GM11168 (cell line): ENCODE measurements at regions not wholly inside any gene's neighbourhood (a gene's known extent, or its start where the extent isn't known, plus 50 kb on each side); places are given as distances from the start of the nearest gene placed in this dataset.
"Not testable (repeated sequence)": the region's sequence is repeated elsewhere in the genome, so short reads cannot be mapped to it uniquely, and the experiment has no call there.

ENCODE experiments used
- in situ Hi-C: fragments of 300-500 bp; cut with MboI; formaldehyde crosslinking; loops from one replicate; pipeline ENCODE4 v1.12.0; 2022; ENCODE audit warnings: low sequenced_read_pairs; ENCODE audit not compliant: unreplicated experiment

DNA sequence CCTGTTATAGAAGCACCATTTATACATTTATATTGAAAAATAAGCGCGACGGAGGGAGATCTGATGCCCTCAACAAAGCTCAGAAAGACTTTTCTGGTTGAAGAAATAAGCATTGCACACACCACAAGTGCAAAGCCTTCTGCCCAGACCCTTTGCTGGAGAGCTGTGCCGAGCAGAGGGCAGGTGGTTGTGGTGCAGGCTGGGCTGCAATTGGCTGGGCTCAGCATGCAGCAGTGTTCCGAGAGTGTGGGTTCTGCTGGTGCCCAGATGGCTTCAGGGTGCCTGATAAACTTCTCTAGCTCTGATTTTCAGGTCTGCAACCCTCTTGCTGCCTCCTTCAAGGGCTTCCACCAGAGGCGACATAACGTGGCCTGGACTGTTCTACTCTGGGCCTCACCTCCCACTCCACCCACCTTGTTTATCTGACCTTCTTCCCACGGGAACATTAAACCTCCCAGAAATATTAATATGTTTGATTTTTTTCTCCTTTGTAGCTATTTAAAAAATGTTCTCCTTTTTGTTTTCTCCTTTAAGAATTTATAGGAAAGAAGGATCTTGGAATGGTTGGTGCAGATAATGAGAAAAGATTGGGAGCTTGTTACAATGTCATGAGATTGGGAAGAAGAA lies 113.6 kb upstream of the ITGA6 start:
- in situ Hi-C loops = no loop called here

DNA sequence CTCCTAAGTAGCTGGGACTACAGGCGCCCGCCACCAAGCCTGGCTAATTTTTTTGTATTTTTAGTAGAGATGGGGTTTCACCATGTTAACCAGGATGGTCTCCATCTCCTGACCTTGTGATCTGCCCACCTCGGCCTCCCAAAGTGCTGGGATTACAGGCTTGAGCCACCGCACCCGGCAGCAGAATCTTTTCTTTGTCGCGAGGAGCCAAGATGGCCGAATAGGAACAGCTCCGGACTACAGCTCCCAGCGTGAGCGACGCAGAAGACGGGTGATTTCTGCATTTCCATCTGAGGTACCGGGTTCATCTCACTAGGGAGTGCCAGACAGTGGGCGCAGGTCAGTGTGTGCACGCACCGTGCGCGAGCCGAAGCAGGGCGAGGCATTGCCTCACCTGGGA lies 112.3 kb upstream of the ITGA6 start:
- in situ Hi-C loops = not testable (repeated sequence)

DNA sequence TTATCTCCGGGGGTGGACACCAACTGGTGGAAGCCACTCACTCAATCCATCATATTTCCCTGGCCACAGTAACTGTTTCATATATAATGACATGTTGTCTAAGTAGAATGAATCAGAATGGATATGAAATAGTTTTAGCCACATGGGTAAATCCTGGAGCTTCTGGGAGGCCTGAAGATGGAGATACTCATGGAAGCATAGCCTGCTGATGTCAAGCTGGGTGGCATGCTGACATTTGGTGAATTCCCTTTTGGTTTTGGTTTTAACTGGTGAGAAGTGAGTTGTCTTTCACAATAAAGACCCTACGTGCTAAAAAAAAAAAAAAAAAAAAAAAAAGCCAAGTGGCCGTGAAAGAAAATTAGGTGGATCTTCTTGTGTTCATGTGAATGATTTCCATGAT lies 105.3 kb upstream of the ITGA6 start:
- in situ Hi-C loops = no loop called here

DNA sequence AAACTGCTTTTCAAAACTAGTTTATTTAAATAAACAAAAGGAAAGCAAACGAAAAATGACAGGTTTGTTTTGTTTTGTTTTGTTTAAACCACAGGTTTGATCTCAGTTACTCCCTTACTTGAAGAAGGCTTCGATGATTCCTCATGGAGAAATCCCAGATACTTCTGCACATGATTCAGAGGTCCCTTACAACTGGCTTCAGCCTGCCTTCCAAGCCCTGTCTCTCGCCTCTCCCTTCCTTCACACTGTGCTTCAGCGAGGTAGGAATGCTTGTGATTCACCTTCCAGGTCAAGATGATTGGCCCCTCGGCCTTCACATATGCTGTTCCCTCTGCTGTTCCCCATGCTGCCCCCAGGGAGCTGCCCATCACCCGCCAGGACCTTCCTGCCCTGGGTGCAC lies 104.1 kb upstream of the ITGA6 start:
- in situ Hi-C loops = no loop called here

DNA sequence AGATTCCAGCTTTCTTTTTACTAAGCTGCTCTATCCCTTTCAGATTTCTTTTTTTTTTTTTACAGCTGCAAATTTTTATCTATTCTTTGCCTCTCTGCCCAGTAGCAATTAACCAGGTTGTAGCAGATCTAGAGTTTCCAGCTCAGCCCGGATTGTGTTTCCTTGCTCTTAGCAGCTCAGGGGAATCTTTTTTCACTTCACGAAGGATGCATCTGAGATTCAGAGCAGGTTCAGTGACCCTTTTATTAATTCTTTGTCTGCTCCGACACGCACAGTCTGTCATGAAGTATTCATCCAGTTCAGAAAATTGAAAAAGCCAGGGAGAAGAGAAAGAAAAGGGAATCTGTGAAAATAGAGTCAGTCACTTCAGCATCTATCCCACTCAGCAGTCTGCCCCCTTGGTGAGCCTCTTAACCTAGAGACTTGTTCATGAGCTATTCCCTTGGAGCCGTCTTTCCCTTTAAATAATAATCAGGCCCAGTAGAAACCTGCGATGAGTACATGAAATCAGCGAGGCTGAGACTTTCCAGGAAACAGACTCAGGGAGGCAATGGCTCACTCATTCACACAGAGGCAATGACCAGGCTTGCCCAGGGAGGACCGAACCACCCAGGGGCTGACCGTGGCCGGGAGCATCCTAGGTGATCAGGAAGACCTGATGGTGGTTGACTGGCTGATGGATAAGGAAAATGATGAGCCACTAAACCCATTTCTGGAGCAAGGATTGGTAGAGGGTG lies 103.4 kb upstream of the ITGA6 start:
- in situ Hi-C loops = no loop called here

DNA sequence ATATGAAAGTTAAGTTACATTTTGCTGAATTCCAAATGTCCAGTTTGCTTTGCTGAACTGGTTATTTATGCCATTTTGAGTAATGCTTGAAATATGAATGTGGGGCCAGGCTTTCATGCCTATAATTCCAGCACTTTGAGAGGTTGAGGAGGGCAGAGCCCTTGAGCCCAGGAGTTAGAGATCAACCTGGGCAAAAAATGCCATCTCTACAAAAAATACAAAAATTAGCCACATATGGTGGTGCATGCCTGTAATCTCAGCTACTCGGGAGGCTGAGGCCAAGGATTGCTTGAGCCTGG lies 101.2 kb upstream of the ITGA6 start:
- in situ Hi-C loops = no loop called here

DNA sequence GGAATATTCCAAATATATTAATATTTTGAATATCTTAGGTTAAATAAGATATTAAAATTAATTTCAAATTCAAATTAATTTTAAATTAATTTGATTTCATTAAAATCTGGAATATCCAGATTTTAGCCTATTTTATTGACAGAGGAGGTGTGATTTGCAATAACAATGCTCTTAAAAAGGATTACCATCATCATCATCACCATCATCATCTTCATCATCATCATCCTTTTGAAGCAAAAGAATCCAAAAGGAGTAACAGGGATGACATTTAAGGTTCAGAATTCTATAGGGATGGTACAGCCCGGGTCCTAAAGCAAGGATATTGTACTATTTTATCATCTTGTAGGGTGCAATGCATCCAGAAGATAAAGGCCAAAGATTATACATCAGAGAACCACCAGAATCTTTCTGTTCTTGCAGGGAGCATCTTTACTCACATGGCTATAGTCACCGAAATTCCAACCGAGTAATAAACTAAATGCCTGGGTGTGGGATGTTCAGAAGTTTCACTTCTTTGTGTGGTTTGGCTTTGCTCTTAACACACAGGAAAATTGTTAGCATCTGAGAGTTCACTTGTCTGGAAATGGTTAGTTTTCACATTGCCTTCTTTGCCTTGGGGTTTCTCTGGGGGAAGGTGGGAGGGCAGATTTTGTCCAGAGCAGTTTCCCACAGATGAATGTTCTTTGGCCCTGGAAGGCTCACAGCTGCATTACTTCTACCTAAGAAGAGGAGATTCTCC lies 99.1 kb upstream of the ITGA6 start:
- in situ Hi-C loops = no loop called here

DNA sequence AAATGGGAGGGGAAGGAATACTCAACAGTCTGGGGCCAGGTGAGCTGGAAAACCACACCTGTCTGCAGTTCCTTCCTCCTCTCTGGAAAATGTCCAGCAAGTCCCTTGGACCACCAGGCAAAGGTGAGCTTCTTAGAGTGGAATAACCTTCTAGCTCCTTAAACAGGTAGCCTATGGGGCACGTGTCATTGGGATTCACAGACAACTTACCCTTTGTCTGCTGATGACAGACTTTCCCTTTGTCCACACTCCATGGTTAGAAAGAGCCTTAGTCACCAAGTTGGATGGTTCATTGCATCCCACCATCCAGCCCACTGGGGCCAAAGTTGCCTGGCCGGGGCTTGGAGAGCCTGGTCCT lies 98.0 kb upstream of the ITGA6 start:
- in situ Hi-C loops = no loop called here

DNA sequence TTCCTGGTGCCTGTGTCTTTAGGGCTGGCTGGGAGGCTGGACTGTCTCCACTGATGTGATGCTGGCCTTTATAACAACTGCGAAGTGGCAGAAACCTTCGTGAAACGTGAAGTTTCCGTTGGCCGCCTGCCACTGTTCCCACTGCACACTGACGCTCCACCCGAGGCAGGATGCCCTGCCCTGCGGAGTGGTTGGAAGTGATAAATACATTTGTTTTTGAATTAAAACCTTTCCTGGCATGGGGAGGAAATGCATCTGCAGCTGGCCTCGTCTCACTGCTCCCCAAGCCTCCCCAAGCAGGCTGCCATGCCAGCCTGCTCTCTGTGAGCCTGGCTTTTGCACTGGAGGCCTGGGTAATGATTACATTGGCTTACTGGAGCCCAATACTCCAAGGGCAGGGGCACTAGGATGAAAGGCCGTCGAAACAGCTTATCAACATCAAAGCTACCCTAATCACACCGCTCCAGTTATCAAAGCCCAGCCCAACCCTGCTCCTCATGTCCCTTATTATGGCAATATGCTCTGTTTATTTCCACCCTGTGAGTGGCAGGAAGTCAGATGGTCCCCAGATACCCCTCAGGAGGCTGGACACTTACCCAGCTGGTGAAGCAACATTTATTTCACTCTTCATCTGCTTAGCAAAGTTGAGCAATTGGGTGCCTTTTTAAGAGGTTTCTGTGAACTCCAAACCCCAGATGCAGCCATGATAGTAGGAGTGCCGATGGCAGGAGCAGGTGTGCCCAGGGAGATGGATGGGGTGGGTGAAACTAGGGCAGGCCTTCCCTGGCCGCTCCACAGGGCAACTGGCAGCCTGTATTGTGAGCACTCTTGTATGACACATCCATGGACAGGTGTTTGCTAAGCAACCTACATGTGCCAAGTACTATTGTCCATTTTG lies 97.4 kb upstream of the ITGA6 start:
- in situ Hi-C loops = no loop called here

DNA sequence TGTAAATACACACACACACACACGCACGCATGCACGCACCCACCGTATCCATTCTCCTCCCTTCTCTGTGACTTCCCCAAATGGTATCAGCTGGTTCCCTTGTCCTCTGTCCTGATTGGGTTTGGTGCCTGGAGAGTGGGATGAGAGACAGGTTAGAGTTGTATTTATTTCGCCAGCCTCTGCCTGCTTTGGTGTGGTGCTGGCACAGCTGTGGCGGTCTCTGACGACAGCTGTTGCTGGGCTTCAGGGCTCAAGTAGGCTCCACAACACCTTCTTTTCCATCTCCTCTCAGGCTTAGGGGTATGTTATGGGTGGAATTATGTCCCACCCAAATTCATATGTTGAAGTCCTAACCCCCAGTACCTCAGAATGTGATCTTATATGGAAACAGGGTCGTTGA lies 94.9 kb upstream of the ITGA6 start:
- in situ Hi-C loops = no loop called here

DNA sequence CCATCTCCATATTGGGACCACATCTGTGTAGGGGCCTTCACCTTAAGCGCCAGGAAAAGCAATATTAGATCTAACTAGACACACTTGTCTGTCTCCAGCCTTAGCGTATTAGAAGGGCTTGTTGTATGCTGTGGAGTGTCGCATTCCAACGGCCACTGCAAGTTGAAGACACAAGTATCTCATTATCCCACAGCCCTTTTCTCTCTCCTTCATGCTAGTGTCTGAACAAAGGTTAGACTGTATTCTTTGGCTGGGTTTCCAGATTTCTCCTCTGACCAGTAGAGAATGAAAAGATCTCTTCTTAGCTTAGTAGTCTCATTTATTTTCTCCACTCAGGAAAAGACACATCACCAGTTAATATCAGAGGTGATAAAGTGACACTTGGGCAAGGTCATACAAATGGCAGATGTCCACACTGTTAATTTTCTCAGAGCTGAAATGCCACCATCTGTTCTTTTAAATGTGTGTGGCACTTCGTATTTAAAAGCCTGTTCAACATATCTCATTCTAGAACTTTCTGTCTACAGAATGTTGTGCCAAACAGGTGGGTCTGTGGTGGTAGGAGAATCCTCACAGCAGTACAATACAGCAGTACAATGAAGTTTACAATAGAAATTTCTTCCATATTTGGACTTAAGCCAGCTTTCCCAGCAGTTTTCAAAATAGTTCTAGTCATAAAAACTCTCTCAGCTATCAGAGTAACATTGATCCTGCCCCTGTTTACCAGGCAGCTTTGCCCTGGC lies 94.0 kb upstream of the ITGA6 start:
- in situ Hi-C loops = no loop called here

DNA sequence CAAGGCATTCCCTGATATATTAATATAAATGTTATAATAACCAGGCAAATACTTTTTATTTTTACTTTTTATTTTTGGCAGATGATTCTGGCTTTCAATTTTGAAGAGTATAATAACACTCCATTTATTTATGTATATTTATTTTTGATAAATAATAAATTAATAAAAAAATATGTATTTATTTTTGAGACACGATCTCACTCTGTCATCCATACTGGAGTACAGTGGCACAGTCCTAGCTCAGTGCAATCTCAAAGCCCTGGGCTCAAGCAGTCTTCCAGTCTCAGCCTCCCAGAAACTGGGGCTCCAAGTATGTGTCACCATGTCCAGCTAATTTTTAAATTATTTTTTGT lies 93.4 kb upstream of the ITGA6 start:
- in situ Hi-C loops = no loop called here

DNA sequence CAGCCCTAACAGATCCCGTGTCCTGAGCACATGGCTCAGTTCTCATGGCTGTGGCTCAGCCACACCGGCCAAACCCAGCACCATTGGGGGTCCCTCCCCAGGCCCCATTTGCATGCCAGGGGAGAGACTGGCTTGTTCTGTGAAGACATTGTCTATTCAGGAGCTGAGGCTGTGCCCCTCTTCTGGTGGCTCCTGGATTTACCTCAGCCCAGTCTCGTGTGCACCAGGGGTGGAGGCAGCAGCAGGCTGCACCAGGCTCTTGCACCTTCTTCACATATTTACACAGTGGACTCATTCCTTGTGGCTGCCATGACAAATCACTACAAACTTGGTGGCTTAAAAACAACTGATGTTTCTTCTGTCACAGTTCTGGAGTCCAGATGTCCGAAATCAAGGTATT lies 92.4 kb upstream of the ITGA6 start:
- in situ Hi-C loops = no loop called here

DNA sequence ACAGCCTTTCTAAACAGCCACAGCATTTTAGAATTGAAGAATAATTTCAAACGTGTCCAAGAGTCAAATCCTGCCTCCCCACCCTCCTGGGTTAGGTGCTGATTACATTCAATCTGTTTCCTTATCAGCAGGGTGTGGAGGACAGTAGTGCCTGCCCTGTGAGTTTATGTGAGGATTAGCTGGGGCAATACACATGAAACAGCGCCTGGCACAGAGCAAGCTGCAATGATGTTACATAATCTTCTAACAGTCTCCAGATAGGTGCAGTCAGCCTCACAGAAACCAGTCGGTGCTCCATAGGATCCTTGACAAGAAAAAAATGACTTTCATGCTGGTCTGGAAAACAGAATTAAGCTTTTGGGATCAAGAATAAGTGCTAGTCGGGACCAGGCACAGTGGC lies 91.7 kb upstream of the ITGA6 start:
- in situ Hi-C loops = no loop called here

DNA sequence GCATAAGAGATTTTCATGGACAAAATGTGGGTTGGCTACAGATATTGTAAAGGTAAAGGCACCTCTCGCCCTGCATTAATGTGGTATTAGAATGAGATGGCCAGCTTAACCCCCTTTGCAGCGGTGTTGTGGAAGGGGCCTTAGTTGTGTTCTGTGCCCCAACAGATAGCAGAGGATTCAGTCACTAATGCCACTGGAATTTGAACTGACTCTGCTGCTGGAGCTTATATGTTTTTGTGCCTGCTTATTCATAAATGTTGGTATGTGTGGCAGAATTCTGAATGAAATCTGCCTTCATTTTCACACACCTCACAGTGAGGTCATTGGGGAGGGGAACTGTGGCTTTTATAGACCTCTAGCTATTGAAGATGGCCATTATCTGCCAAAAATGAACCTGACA lies 90.7 kb upstream of the ITGA6 start:
- in situ Hi-C loops = no loop called here

DNA sequence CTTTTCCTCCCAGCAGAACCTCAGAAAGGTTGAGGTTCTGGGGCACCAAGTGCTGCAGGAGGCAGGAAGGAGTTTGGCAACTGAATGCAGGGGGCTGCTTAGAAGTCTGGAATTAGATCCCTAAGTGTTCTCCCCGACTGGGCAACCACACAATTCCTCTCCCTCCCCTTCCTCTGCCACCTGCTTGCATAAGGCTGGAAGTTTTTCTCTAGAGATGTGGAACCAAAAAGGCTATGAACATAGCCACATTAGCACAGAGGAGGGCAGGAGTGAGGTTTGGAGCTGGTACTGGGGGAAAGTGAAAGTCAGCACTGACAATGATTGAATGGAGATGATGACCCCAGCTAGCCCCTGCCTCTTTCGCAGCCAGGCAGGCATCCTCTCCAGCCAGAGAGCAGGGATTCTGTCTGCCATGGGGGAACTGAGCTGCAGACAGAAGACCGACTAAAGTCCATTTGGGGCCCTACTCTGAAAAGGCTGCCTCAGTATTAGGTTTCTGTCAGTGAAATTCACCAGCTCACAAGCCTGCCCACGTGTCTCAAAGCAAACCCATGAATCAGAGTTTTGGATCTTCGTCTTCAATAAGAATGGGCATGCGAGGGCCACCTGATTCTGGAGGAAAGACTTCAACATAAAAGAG lies 87.9 kb upstream of the ITGA6 start:
- in situ Hi-C loops = no loop called here

DNA sequence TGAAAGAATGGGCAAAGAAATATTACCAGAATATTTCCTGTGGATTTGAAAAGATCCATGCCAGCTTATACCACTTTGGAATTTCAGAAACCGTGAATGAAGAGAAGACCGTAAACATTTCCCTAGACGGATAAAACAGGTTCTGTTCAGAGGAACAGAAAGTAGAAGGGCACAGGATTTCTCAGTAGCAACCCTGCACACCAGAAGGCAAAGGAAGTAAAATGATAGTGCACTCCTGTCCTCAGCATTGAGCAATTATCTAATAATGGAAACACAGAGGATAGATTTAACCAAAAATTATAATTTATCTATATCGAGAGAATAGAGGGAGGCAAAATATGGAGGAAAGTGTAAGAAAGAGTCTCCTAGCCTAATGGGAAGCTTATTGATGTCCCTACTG lies 87.0 kb upstream of the ITGA6 start:
- in situ Hi-C loops = no loop called here

DNA sequence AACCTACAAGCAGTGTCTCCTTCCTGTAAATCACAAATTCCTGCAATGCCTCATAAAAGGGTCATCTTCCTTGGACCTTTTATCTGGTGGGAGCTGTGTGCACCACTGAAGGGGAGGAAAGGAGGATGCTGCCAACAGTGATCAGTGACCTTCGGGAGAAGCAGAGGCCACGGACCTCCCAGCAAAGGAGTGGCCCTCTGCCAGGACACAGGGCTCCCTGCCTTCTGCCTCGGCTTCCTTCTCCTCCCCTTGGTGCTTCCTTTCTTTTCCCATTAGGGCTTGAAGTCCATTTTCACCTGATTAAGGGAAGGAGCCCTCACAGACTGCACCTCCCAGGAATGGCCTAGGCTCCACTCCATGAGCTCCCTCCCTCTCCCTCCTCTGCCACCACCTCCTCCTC lies 85.3 kb upstream of the ITGA6 start:
- in situ Hi-C loops = no loop called here

DNA sequence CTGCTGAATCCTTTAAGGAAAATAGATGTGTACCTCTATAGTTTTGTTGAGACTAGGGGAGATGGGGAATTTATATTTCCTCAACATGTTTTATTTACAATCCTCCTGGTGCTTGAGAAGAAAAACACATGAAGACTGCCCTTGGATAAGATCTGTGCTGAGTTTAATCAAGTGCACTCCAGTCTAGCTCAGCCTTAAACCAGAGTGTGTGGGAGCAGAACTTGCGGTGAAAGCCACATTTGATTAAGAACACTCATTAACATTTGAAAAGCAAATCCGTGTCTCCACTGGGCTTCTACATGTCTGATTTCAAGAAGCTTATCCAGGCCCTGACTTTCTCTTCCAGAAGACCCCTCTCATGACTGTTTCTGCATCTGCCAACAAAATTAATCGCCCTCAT lies 84.8 kb upstream of the ITGA6 start:
- in situ Hi-C loops = no loop called here

DNA sequence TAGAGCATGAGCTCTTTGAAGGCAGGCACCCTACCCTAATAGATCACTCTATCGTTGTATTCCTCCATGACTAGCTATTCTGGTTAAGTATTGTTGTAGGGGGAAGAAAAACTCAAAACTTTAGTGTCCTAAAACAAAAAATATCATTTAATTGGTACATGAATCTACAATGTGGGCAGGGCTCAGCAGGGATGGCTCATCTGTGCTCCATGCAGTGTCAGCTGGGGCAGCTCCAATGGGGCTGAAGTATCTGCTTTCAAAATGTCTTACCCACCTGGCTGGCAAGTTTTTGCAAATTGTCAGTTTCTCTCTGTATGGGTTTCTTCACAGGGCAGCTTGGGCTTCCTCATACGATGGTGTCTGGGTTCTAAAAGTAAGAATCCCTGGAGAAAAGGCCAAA lies 83.2 kb upstream of the ITGA6 start:
- in situ Hi-C loops = no loop called here
